GM18502 (cell line): ENCODE measurements at regions not wholly inside any gene's neighbourhood (a gene's known extent, or its start where the extent isn't known, plus 50 kb on each side); places are given as distances from the start of the nearest gene placed in this dataset.

ENCODE experiments used
- ATAC-seq: cut with Tn5 transposase; IDR thresholded peaks from one replicate; pipeline ENCODE4 v1.9.1; 2021; ENCODE audit warnings: mild to moderate bottlenecking; ENCODE audit not compliant: unreplicated experiment, poor library complexity

GRCh38 chr16:6949240-6949639 lies 383.4 kb upstream of the RBFOX1 start:
- ATAC-seq: no peak

DNA sequence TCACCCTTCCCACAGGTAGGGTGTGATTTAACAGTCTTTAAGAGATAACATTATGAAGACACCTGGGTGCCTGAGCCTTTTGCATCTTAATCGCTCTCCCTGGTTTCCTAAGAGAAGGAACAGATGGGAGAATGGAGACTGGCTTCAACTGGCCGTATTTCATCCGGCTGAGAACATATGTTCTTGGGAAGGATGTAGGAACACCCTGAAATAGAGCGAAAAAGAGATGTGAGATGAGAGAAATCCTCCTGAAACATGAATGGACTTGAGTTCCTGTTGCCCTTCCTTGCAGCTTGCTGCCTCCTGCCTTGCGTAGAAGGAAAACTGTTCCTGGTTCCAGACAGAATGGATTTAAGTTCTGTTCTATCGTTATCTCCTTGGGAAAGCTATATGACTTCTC lies 385.4 kb upstream of the RBFOX1 start:
- no peak for ATAC-seq

DNA sequence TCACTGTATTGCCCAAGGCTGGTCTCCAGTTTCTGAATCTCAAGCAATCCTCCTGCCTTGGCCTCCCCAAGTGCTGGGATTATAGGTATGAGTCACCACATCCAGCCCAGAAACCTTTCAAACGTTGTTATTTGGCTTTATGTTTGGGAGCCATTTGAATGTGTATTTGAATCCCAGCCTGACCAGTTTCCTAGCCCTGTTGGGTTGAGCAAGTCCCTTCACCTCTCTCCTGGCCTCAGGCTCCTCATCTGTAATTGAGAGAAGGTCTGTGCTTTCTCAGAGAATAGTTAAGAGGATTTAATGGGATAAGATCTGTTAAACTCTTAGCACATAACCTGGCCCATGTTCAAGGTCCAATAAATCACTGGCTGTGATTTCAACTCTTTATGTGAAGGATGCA lies 385.8 kb upstream of the RBFOX1 start:
- ATAC-seq: no peak

DNA sequence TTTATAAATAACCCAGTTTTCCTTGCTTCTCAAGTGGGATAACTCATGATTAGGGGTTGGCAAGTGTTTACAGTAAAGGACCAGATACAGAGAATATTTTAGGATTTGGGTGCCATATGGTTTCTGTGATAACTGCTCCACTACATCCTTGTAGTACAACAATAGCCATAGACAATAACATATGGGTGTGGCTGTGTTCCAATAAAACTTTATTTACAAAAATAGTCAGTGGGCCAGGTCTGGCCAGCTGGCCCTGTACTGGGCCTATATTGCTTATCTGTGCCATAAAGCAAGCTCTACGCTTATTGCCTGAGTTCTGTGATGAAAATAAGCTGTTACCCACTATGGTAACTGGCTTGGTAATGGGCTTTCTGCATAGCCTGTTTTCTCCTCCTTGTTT lies 386.5 kb upstream of the RBFOX1 start:
- no peak for ATAC-seq

DNA sequence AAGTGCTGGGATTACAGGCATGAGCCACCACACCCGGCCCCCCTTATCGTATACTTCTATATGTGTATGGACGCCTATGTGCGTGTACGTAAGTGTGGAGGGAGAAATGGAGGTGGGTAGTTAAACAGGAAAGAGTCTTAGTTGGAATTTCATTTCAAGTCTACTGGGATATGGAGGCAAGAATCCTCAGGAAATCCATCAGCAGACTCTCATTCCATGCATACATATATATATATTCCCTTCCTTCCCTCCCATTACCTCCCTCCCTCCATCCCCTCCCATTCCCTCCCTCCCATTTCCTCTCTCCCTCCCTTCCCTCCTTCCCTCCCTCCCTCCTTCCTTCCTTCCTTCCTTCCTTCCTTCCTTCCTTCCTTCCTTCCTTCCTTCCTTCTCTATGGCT lies 391.7 kb upstream of the RBFOX1 start:
- ATAC-seq: no peak

GRCh38 chr16:6937641-6938040 lies 395.0 kb upstream of the RBFOX1 start:
- ATAC-seq: no peak

DNA sequence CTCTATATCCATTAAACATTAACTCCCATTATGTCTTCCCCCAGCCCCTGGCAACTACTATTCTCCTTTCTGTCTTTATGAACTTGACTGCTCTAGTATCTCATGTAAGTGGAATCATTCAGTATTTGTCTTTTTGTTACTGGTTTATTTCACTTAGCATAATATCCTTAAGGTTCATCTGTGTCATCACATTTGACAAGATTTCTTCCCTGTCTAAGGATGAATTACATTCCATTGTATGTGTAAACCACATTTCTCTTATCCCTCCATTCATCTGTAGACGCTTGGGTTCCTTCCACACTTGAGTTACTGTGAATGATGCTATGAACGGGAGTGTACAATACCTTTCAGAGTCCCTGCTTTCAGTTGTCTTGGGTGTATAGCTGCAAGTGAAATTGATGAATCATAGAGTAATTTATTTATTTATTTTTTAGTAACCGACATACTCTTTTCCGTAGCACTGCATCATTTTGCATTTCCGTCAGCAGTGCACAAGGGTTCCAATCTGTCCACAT lies 399.7 kb upstream of the RBFOX1 start:
- no peak for ATAC-seq

GRCh38 chr16:6929868-6930267 lies 402.8 kb upstream of the RBFOX1 start:
- no peak for ATAC-seq

- ATAC-seq: no peak
Measured at GRCh38 chr16:6926762-6927161, 405.9 kb upstream of the RBFOX1 start.

GRCh38 chr16:6926341-6926740 lies 406.3 kb upstream of the RBFOX1 start:
- ATAC-seq: no peak

DNA sequence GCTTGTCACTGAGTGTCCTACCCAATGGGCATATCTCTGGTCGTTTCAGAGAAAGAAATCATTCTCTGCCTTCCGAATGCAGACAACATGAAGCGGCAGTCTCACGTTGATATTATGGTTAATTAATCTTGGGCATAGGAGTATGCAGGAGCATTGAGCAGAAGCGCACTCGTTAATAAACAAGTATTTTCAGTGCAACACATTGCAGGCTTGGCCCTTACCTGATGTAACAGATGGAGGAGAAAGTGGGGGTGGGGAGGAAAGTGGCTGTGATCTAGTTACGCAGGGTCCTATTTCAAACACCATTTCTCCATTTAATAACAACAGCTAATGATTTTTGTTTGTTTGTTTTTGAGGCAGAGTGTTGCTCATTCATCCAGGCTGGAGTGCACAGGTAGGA lies 414.0 kb upstream of the RBFOX1 start:
- no peak for ATAC-seq

GRCh38 chr16:6916946-6917345 lies 415.7 kb upstream of the RBFOX1 start:
- no peak for ATAC-seq

DNA sequence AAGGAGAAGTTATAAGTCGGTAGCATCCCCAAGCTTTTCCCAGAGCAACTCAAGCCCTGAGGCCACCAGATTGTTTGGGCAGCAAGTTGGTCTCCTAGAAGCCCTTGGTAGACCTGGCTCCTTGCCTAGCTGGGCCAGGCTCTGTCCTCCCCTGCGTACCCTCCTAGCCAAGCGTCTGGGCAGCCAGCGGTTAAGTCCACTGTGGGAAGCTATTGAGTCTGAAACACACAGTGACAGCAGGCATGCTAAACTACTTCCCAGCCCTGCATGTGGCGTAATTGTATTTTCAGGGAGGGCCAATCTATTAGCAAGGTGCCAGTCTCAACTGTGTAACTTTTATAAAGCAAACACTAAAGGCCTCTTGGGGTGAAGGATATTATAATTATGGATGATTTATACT lies 419.1 kb upstream of the RBFOX1 start:
- no peak for ATAC-seq

GRCh38 chr16:6910301-6910700 lies 422.3 kb upstream of the RBFOX1 start:
- no peak for ATAC-seq

- no peak for ATAC-seq
Measured at GRCh38 chr16:6905601-6906000, 427.0 kb upstream of the RBFOX1 start.

DNA sequence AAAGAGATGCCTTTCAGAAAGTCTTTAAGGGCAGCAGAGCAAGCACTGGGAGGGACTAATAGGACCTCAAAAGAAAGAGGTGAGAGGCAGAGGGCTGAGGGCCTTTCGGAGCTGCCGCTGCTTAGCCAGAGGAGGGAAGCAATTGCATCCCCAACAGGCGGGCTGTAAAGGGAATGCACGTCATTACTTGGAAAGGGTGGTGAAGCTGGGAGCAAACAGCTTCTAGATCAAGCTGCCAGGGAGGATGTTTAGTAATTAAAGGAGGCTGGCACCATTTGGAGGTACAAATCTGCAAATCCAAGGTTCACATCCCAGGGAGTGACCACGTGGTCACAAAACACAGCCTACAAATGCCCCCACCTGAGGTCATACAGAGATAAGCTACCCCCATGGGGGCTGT lies 429.0 kb upstream of the RBFOX1 start:
- ATAC-seq: no peak

GRCh38 chr16:6898896-6899295 lies 433.7 kb upstream of the RBFOX1 start:
- no peak for ATAC-seq

- no peak for ATAC-seq
Measured at GRCh38 chr16:6897876-6898485, 434.7 kb upstream of the RBFOX1 start.

GRCh38 chr16:6892966-6893365 lies 439.7 kb upstream of the RBFOX1 start:
- no peak for ATAC-seq

- no peak for ATAC-seq
Measured at GRCh38 chr16:6891496-6891895, 441.1 kb upstream of the RBFOX1 start.

- no peak for ATAC-seq
Measured at GRCh38 chr16:6888531-6888930, 444.1 kb upstream of the RBFOX1 start.

GRCh38 chr16:6884002-6884401 lies 448.6 kb upstream of the RBFOX1 start:
- no peak for ATAC-seq

- no peak for ATAC-seq
Measured at GRCh38 chr16:6880263-6880662, 452.4 kb upstream of the RBFOX1 start.
